GM23338 (cell line): ENCODE measurements at regions not wholly inside any gene's neighbourhood (a gene's known extent, or its start where the extent isn't known, plus 50 kb on each side); places are given as distances from the start of the nearest gene placed in this dataset.

Experiments
- CREB1 ChIP-seq: fragments of 250-450 bp; sonication (Bioruptor Pico); IDR thresholded peaks from 2 replicates; pipeline ENCODE4 v1.5.0; 2020; ENCODE audit warnings: low read depth, mild to moderate bottlenecking, moderate library complexity
- EZH2 ChIP-seq: fragments of 200-600 bp; sonication (generic); IDR thresholded peaks from one replicate; pipeline ENCODE4 v1.8.0; 2017; ENCODE audit warnings: antibody characterized with exemption, mild to moderate bottlenecking, low read depth; ENCODE audit not compliant: unreplicated experiment
- EZH2phosphoT487 ChIP-seq: fragments of 200-600 bp; sonication (generic); IDR thresholded peaks from one replicate; pipeline ENCODE4 v1.8.1; 2018; ENCODE audit warnings: antibody characterized with exemption; ENCODE audit not compliant: unreplicated experiment
- JUNB ChIP-seq: IDR thresholded peaks from one replicate; pipeline ENCODE4 v1.6.1; 2016; ENCODE audit warnings: antibody characterized with exemption; ENCODE audit not compliant: unreplicated experiment
- NANOG ChIP-seq: IDR thresholded peaks from 2 replicates; pipeline ENCODE4 v1.6.1; 2016; ENCODE audit warnings: antibody characterized with exemption, borderline replicate concordance
- POLR2AphosphoS5 ChIP-seq: IDR thresholded peaks from 2 replicates; pipeline ENCODE4 v1.6.1; 2016; ENCODE audit warnings: antibody characterized with exemption, low read depth
- STAT1 ChIP-seq: IDR thresholded peaks from one replicate; pipeline ENCODE4 v1.6.1; 2016; ENCODE audit warnings: antibody characterized with exemption; ENCODE audit not compliant: unreplicated experiment
- ZNF114 ChIP-seq: fragments of 250-450 bp; sonication (Bioruptor Pico); IDR thresholded peaks from 2 replicates; pipeline ENCODE4 v1.5.0; 2020; ENCODE audit warnings: mild to moderate bottlenecking, moderate library complexity
- ZNF331 ChIP-seq: fragments of 250-450 bp; sonication (Bioruptor Pico); IDR thresholded peaks from 2 replicates; pipeline ENCODE4 v1.5.0; 2020; ENCODE audit warnings: low read depth, mild to moderate bottlenecking, moderate library complexity
- TF ChIP-seq, protein P1 (sequence below), 2 experiments: fragments of 200-600 bp in 1 of 2; sonication (generic) in 1 of 2; conservative IDR thresholded peaks; 2 replicates each; pipeline versions ENCODE4 v1.5.1 to v1.6.1; 2016 to 2017; ENCODE audit warnings: antibody characterized with exemption in 2 of 2, low read depth in 2 of 2, mild to moderate bottlenecking in 2 of 2, moderate library complexity in 1 of 2
- TF ChIP-seq, protein P2 (sequence below): IDR thresholded peaks from 2 replicates; pipeline ENCODE4 v1.6.1; 2016; ENCODE audit warnings: antibody characterized with exemption
- TF ChIP-seq, protein P3 (sequence below): IDR thresholded peaks from one replicate; pipeline ENCODE4 v1.6.1; 2018; ENCODE audit warnings: antibody characterized with exemption; ENCODE audit not compliant: unreplicated experiment

DNA sequence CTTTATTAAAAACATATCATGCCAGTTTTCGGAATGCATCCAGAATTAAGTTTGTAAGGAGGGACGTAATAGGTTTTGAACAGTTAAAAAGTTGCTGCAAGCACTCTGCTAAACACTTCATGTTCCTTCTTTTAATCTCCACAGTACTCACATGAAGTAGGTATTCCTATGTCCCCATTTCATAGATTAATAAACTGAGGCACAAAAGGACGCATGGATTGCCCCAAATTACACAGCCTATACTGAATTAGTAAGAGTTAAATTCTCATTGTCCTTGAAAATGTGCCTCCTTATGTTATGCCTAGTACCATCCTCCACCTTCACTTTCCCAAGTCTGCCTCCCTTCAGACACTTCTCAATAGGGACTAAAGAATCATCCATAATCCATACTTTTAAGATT, 358.9 kb upstream of the ATP5MC3 start:
- TF ChIP-seq, protein P1, sequence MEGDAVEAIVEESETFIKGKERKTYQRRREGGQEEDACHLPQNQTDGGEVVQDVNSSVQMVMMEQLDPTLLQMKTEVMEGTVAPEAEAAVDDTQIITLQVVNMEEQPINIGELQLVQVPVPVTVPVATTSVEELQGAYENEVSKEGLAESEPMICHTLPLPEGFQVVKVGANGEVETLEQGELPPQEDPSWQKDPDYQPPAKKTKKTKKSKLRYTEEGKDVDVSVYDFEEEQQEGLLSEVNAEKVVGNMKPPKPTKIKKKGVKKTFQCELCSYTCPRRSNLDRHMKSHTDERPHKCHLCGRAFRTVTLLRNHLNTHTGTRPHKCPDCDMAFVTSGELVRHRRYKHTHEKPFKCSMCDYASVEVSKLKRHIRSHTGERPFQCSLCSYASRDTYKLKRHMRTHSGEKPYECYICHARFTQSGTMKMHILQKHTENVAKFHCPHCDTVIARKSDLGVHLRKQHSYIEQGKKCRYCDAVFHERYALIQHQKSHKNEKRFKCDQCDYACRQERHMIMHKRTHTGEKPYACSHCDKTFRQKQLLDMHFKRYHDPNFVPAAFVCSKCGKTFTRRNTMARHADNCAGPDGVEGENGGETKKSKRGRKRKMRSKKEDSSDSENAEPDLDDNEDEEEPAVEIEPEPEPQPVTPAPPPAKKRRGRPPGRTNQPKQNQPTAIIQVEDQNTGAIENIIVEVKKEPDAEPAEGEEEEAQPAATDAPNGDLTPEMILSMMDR (conservative IDR thresholded peaks at IDR 0.05; ENCODE audit: low read depth in 2 of 2), result no peak
- TF ChIP-seq, protein P2, sequence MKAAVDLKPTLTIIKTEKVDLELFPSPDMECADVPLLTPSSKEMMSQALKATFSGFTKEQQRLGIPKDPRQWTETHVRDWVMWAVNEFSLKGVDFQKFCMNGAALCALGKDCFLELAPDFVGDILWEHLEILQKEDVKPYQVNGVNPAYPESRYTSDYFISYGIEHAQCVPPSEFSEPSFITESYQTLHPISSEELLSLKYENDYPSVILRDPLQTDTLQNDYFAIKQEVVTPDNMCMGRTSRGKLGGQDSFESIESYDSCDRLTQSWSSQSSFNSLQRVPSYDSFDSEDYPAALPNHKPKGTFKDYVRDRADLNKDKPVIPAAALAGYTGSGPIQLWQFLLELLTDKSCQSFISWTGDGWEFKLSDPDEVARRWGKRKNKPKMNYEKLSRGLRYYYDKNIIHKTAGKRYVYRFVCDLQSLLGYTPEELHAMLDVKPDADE, result no peak
- TF ChIP-seq POLR2AphosphoS5 (no peak), EZH2 (no peak), CREB1 (CRISPR knock-in tag) (no peak), STAT1 (no peak), EZH2phosphoT487 (no peak), ZNF114 (no peak), ZNF331 (CRISPR knock-in tag) (no peak), JUNB (no peak), NANOG (no peak)
- TF ChIP-seq, protein P3, sequence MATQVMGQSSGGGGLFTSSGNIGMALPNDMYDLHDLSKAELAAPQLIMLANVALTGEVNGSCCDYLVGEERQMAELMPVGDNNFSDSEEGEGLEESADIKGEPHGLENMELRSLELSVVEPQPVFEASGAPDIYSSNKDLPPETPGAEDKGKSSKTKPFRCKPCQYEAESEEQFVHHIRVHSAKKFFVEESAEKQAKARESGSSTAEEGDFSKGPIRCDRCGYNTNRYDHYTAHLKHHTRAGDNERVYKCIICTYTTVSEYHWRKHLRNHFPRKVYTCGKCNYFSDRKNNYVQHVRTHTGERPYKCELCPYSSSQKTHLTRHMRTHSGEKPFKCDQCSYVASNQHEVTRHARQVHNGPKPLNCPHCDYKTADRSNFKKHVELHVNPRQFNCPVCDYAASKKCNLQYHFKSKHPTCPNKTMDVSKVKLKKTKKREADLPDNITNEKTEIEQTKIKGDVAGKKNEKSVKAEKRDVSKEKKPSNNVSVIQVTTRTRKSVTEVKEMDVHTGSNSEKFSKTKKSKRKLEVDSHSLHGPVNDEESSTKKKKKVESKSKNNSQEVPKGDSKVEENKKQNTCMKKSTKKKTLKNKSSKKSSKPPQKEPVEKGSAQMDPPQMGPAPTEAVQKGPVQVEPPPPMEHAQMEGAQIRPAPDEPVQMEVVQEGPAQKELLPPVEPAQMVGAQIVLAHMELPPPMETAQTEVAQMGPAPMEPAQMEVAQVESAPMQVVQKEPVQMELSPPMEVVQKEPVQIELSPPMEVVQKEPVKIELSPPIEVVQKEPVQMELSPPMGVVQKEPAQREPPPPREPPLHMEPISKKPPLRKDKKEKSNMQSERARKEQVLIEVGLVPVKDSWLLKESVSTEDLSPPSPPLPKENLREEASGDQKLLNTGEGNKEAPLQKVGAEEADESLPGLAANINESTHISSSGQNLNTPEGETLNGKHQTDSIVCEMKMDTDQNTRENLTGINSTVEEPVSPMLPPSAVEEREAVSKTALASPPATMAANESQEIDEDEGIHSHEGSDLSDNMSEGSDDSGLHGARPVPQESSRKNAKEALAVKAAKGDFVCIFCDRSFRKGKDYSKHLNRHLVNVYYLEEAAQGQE, result no peak
